HG03432 (cell line): ENCODE measurements at regions not wholly inside any gene's neighbourhood (a gene's known extent, or its start where the extent isn't known, plus 50 kb on each side); places are given as distances from the start of the nearest gene placed in this dataset.
"Not testable (repeated sequence)": the region's sequence is repeated elsewhere in the genome, so short reads cannot be mapped to it uniquely, and the experiment has no call there.

Source experiments
- ATAC-seq: cut with Tn5 transposase; IDR thresholded peaks from one replicate; pipeline ENCODE4 v1.9.1; 2021; ENCODE audit warnings: mild to moderate bottlenecking, moderate library complexity; ENCODE audit not compliant: unreplicated experiment

DNA sequence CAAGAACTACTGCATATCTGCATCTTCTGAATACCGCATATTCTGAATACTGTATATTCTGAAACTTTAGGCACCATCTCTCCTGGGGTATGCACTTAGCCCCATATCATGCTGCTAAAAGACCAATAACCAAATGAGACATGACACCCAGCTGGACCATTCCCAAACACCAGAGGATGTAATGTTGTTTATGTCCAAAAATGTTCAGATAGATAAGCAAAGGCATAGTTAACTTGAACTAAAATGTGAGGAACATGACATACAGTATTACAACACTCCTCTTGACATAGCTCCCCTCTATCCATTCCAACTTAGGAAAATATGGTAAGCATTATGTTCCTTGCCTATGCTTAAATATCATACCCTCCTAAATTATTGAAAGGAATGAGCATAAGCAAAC lies 127.3 kb downstream of the TENT5A start:
- ATAC-seq = no peak

DNA sequence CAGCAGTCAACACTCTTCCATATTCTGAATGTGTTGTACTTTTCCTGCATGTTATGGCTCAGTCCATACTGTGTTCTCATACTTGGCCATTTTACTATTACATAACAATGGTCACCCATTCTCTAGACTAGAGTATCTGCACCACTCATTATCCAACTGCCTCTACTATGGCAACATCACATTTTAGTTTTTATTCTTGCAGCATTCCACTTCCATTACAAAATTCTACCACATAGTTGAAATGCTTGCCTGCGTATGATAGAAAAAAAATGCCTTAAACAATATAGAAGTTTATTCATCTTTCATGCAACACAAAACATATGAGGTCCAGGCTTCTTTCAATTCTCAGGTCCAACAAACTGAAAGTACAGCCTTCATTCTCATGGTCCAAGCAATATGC lies 128.0 kb downstream of the TENT5A start:
- ATAC-seq = no peak

DNA sequence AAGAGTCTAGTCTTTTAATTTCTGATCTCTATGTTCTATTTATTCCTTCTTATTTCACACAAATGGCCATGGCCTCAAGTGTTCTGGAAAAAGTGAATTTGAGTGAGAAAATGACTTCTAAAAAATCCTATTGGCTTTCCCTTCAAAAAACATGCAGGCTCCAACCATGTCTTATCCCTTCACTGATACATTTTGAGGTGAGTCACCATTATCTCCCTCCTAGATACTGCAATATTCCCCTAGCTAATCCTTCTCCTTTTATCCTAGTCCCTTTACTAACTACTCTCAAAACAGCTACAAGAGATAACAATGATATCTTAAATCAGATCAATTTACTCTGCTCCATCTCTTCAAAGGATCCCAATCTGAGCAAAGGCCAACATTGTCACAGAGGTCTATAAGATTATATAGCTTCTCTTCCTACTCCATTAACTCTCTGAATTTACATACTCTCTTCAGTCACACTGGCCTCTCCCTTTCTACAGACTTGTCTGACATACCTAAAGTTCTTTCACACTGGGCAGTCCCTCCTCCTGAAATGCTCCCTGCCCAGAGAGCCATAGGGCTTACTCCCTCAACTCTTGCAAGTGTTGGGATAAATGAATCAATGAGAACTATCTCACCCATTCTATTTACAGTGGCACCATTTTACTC lies 129.2 kb downstream of the TENT5A start:
- no peak for ATAC-seq

DNA sequence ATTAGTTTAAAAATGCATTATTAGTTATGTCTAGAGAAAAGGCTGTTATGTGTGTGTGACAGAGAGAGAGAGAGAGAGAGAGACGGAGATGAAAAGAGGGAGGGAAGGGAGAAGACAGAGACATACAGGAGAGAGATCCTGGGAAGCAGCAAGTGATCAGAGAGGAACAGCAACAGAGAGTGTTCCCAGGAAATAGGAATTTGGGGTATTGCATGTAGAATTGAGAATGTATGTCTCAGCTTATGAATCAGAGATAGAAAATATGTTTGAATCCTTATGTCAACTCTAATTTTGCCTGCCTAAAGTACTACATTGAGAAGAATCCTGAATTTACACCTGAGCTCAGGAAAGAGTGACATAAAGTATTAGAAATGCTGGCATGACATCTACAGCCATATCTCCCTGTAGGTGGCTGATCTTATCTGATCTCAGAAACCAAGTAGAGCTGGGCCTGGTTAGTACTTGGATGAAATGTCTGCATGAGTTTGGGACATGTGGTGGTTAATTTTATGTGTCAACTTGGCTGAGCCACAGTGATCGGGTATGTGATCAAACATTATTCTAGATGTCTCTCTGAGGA lies 130.6 kb downstream of the TENT5A start:
- ATAC-seq = no peak

DNA sequence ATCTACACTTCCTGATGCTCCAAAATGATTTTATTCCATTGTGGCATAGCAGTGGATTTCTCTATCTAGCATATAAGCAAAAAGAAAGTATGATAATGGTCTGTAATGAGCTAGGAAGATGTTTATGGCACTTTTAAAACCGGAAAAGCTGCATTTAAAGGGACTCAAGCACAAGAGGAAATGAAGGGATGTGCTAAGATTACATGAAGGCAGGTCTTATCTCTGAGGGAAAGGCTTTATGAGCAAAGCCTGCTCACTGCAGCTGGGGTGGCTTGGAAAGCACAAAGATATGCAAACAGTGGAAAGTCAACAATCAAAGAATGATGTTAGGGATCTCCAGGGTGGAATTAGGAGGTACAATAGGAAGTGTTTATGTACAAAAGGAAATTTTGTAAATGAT lies 138.2 kb downstream of the TENT5A start:
- no peak for ATAC-seq

DNA sequence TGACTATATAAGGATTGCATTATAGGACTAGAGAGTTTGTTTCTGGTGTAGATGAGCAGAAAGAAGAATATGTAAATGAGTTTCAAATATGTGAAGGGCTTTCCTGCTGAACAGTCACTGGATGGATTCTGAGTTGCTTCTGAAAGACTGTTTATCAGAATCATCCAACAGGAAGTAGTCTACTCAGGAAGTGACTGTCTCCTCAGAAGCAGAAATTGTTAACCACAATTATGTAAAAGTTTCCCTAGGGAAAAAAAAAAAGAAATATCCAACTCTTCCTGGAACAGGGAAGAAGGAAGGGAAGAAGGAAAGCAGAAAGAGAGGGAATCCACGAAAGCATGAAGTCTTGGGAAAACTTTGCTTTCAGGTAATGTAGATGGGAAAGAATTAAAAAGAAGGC lies 138.9 kb downstream of the TENT5A start:
- peak; percentile 60 for ATAC-seq

DNA sequence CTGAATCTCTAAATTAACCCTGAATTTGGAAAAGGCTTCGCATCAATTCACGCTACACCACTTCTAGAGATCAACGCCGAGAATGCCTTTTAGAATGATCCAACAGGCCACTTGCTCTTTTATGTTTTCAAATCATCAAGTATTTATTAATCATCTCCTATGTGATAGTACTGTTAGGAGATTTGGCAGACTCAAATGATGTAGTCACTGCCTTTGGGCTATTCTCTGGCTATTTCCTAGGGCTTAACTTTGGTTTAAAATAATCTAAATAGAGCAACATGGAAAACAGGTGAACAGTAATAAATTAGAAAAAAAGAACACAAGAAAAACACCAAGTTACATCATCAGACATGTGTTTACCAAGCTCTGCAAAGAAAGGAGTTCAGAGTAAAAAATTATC lies 140.3 kb downstream of the TENT5A start:
- ATAC-seq = no peak

DNA sequence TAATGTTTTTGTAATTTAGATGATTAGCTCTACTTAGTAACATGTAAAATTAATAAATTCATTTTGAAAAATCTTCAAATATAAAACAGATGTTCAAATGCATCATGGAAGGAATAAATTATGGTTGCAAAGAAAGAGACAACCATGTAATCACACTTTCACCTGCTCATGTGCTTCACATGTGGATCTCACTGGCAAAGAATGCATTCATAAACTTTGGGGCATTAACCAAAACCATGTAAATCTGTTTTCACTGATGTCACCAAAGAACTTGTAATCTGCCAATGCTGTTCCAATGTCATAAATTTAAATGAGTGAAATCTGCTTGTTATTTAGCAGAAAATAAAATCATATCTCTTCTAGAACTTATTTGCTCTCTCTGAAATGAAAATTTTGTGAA lies 142.7 kb downstream of the TENT5A start:
- ATAC-seq = no peak

DNA sequence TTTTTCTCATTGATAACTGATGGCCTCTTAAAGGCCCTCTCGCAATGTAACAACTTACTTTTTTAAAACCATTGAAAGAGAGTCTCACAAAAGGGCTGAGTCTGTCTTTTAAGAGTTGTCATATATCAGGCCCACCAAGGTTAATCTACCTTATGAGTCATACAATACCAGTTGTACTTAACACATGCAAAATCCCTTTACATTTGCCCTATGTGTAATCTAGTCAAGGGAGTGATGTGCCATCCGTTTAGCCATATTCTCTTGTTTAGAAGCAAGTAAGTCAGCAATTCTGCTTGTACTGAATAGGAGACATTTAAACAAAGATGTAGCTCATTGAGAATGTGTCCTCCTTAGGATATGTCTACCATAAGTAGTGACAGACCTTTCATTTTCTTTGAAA lies 143.7 kb downstream of the TENT5A start:
- no peak for ATAC-seq

DNA sequence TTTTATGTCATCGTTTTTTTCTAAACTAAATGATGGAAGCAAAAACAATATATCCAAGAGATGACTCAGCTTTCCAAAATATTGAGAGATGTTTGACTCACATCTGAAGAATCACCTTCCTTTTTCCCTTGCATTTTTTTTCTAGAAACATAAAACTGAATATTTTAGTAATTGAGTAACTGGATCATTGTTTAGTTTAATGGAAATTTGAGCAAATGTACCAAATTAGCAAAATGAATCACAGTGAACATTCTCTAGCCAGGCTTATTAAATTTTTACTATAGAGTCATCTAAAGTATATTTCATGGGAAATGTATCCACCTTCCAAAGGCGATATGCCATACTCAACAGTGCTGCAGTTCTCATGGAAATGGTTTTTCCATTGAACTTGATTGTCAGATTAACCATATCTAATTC lies 145.5 kb downstream of the TENT5A start:
- ATAC-seq = no peak

DNA sequence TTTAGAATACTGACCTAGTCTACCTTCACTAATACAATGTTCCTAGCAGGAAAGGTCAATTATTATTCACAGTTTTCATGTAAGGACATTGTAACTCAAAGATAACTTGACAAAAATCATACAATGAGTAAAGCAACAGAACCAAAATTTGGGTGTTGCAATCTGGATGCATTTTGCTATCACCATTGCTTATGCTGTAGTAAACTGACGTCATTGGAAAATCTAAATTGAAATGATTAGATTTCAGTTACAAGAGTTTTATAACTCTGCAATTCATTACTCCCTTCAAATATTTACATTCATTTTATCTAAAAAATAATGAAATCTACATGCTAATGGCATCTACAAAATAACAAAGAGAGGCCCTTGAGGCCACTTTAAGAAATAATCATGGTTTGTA lies 147.0 kb downstream of the TENT5A start:
- no peak for ATAC-seq

DNA sequence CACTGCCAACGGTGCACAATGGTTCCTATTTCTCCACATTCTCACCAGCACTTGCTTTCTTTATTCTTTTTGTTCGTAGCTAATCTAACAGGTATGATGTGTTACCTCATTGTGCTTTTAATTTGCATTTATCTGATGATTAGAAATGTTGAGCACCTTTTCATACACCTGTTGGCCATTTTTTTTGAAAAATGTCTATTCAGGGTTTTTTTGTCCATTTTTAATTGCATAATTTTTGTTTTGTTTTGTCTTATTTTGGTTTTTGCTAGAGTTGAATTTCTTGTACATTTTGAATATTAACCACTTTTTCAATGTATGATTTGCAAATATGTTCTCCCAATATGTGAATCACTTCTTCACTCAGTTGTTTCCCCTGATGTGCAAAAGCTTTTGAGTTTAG lies 150.6 kb downstream of the TENT5A start:
- ATAC-seq = no peak

DNA sequence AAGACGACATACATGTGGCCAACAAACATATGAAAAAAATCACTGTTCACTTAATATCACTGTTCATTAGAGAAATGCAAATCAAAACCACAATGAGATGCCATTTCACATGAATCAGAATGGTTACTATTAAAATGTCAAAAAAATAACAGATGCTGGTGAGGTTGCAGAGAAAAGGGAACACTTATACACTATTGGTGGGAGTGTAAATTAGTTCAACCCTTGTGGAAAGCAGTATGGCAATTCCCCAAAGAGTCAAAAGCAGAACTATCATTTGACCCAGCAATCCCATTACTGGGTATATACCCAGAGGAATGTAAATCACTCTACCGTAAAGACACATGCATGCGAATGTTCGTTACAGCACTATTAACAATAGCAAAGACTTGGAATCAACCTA lies 152.0 kb downstream of the TENT5A start:
- not testable (repeated sequence) for ATAC-seq

DNA sequence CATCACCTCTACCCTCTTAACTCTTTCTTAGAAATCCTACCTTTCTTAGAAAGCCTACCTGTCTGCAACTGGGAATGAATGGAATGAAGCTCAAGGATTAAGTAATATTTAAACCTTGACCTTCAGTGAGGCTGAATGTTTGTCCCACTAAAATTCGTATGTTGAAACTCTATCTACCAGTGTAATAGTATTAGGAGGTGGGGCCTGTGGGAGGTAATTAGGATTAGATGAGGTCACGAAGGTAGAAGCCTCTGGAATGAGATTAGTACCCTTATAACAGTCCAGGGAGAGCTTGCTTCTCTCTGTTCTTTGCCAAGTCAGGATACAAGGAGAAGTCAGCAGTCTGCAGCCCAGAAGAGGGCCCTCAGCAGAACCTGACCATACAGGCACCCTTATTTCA lies 158.0 kb downstream of the TENT5A start:
- no peak for ATAC-seq

DNA sequence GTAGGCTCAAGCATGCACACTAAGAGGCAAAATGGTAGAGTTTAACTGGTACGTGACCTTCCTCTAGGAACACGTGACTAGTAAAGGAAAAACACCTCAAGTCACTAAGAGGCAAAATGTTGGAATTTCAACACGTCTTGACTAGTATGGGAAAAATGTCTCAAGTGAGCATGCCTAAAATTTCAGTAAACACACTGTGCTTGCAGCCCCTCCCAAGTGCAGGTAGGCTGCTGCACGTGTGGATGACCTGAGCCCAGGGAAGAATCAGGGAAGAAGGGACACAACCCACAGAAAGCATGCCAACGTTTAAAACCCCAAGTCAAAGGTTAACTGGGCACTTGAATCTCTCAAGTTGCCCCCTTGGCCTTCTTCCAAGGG lies 162.2 kb downstream of the TENT5A start:
- no peak for ATAC-seq

DNA sequence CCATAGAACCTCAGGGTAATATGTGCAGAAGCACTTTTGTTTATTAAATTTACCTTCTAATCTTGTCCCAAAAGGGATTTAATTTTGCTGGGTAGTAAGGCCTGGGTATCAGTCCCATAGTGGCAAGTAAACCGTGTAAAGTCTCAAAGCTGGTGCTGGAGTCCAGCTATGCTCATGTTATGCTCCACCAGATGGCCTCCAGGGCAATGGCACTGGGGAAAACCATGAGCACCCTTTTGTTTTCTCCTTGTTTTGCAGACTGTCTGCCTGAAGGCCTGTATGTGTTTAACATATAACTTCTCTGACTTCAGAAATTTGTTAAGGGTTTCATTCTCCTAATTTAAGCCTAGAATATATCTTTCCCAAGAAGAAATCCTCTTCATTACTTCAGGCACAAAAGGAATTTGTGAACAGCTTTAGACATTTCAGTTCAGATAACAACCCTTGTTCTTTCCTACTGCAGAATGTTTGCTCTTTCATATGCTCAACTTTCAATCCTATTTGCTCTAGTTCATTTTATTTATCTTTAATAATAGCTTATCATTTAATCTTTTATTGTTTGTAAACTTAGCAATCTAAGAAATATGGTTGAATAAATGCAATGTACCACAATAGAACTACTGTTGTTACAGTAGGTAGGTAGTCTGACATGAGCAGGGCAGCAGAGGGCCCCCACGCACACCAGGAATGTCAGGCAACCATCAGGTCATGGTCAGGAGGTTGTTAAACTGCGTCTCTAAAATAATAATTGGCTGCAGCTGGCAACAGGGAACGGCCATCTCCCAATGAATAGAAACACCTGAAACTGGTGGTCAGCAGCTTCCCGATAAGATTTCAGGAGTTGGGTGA lies 162.8 kb downstream of the TENT5A start:
- no peak for ATAC-seq

DNA sequence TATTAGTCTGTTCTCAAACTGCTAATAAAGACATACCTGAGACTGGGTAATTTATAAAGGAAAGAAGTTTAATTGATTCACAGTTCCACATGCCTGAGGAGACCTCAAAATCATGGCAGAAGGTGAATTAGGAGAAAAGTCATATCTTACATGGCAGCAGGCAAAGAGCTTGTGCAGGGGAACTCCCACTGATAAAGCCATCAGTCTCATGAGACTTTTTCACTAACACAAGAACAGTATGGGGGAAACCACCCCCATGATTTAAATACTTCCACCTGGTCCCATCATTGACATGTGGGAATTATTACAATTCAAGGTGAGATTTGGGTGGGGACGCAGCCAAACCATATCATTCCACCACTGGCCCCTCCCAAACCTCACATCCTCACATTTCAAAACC lies 166.8 kb downstream of the TENT5A start:
- peak; percentile 69 for ATAC-seq

DNA sequence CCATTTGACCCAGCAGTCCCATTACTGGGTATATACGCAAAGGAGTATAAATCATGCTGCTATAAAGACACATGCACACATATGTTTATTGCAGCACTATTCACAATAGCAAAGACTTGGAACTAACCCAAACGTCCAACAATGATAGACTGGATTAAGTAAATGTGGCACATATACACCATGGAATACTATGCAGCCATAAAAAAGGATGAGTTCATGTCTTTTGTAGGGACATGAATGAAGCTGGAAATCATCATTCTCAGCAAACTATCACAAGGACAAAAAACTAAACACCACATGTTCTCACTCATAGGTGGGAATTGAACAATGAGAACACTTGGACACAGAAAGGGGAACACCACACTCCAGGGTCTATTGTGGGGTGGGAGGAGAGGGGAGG lies 168.3 kb downstream of the TENT5A start:
- not testable (repeated sequence) for ATAC-seq

DNA sequence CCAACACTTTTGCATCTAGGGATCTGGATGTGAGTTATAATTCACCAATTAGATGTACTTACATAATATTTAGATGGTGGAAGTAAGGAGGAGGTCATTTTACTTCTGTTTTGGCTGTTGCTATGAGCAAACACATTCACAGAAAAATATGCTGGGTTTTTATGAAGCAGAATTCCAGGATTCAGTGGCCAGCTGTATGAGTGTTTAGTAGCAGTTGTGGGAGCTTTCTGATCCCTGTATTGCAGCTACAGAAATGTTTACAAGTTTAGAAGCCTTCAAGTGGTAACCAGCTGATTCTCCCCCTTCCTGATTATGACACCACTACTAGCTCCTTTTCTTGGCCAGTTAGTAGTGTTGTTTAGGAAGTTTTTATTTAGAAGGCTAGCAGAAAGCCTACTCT lies 177.0 kb downstream of the TENT5A start:
- no peak for ATAC-seq

DNA sequence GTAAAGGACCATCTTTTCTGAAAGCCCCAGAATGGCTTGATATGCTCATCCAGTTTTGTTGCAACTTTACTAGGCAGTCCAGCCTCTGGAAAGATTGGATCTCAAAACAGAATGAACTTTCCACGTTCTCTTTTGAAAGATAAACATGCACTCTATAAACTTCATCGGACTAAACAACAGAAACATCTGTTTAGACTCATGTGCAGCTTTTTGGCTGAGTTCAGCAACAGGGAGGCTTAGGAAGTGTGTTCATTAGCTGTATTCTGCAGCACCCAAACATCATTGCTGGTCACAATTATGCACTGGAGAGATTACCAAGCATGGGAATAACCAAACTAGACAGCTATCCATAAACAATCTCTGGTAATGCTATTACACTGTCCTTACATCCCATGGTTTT lies 180.5 kb downstream of the TENT5A start:
- no peak for ATAC-seq

DNA sequence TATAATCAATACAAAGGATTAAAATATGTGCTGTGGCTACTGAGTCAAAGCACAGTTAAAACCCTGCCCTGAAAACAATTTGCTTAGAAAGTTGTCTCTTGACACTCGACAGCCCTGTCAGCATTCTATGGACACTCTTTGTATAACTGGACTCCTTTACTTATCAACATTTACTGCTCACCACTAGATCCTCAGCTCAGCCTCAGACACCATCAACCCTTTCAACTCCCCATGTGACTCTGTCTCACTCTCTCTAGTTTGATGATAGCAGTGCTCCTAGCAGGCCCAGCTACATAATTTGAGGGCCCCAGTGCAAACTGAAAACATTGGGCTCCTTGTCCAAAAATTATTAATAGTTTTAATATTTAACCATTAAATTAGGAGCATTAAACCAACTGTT lies 181.8 kb downstream of the TENT5A start:
- ATAC-seq = no peak

DNA sequence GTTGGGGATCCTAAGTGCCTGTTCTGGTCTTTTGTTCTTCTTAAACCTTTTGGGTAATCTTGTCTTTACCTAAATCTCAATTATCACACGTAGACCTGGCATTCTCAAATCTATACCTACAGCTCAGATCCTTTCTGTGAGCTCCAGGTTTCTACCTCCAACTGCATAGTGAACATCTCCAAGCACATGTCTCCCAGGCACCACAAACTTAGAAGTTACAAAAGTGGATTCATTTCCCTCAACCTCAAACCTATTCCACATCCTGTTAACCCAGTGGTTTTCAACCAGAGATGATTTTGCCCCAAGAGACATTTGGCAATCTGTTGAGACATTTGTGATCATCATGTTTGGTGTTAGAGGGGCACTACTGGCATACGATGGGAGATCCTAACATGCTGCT lies 183.5 kb downstream of the TENT5A start:
- ATAC-seq = no peak
